Kidney (tissue), 13 donors: ENCODE measurements at regions not wholly inside any gene's neighbourhood (a gene's known extent, or its start where the extent isn't known, plus 50 kb on each side); places are given as distances from the start of the nearest gene placed in this dataset.

Experiments used
- DNase-seq, 5 donors: peaks; one replicate each; pipeline ENCODE4 v3.0.0-alpha.2; 2013 to 2020
- FAIRE-seq: peaks from 2 replicates; lab custom pipeline; 2012; peaks lifted over from hg19 to GRCh38; lab: Jason Lieb, UNC
- H3K27ac ChIP-seq, 2 donors: one replicate each; pipeline ENCODE4 v1.7.0; 2013; ENCODE audit warnings: low read depth in 2 of 2, low read length in 2 of 2, inconsistent platforms in 1 of 2
- H3K27me3 ChIP-seq: one replicate; pipeline ENCODE4 v1.7.1; 2013; ENCODE audit warnings: low read length, inconsistent platforms; ENCODE audit not compliant: control insufficient read depth, insufficient read depth
- H3K36me3 ChIP-seq, 3 donors: one replicate each; pipeline versions ENCODE4 v1.7.0 to v1.7.1; 2013; ENCODE audit warnings: low read length in 3 of 3, control low read depth in 1 of 3, inconsistent platforms in 1 of 3; ENCODE audit not compliant: insufficient read depth in 3 of 3, control insufficient read depth in 2 of 3
- H3K4me1 ChIP-seq, 3 donors: one replicate each; pipeline versions ENCODE4 v1.7.0 to v1.7.1; 2013; ENCODE audit warnings: low read length in 3 of 3, inconsistent platforms in 1 of 3, low read depth in 1 of 3; ENCODE audit not compliant: control insufficient read depth in 2 of 3, insufficient read depth in 2 of 3
- H3K4me3 ChIP-seq, 3 donors: one replicate each; pipeline versions ENCODE4 v1.7.0 to v1.8.1; 2013; ENCODE audit warnings: low read length in 3 of 3, control low read depth in 1 of 3, inconsistent platforms in 1 of 3
- H3K9ac ChIP-seq, 3 donors: one replicate each; pipeline versions ENCODE4 v1.7.0 to v1.7.1; 2013; ENCODE audit warnings: low read length in 3 of 3, control low read depth in 1 of 3, inconsistent platforms in 1 of 3
- H3K9me3 ChIP-seq, 3 donors: one replicate each; pipeline versions ENCODE4 v1.7.0 to v1.7.1; 2013; ENCODE audit warnings: low read length in 3 of 3, control low read depth in 1 of 3, inconsistent platforms in 1 of 3; ENCODE audit not compliant: control insufficient read depth in 2 of 3, insufficient read depth in 1 of 3
- intact Hi-C: fragments of 100-400 bp; cut with DNase I; formaldehyde crosslinking; loops from one replicate; pipeline ENCODE4 v1.11.1; 2022
- TF ChIP-seq, protein P1 (sequence below): IDR thresholded peaks from 3 replicates; pipeline ENCODE4 v1.5.1; 2012; ENCODE audit warnings: mild to moderate bottlenecking, moderate library complexity, borderline replicate concordance; ENCODE audit not compliant: insufficient read depth; ENCODE audit errors: extremely low read depth
- donor health status: control.
- donor health status: control.
- donor health status: control.
- donor health status: control.
- donor health status: control.
- donor health status: DM: yes; HTN: yes; CAD: no.
- donor health status: Normal renal cell carcinoma (clear cell type).

DNA sequence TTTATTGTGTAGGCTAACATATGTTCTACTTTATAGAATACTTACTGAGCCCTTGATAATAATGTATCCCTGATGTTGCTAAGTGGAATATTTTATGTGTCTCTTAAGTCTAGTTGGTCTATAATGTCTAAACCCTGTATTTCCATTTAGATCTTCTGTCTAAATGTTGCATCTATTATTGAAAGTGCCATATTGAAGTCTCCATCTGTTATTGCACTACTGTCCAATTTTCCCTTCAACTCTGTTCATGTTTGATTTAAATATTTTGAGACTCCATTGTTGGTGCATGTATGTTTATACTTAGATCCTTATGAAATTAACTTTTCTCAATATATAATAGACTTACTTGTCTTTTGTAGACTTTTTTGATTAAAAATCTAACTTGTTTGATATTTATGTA is 924.5 kb upstream of the KCND2 start:
- no peaks in the 10 kb centered on the region for H3K9me3 ChIP-seq
- FAIRE-seq (no peak), DNase-seq (no peak)
- H3K27me3 ChIP-seq = no peaks in the 10 kb centered on the region
- H3K4me1 ChIP-seq = no peaks in the 10 kb centered on the region
- H3K27ac ChIP-seq = no peak overlapping the region
- TF ChIP-seq, protein P1, sequence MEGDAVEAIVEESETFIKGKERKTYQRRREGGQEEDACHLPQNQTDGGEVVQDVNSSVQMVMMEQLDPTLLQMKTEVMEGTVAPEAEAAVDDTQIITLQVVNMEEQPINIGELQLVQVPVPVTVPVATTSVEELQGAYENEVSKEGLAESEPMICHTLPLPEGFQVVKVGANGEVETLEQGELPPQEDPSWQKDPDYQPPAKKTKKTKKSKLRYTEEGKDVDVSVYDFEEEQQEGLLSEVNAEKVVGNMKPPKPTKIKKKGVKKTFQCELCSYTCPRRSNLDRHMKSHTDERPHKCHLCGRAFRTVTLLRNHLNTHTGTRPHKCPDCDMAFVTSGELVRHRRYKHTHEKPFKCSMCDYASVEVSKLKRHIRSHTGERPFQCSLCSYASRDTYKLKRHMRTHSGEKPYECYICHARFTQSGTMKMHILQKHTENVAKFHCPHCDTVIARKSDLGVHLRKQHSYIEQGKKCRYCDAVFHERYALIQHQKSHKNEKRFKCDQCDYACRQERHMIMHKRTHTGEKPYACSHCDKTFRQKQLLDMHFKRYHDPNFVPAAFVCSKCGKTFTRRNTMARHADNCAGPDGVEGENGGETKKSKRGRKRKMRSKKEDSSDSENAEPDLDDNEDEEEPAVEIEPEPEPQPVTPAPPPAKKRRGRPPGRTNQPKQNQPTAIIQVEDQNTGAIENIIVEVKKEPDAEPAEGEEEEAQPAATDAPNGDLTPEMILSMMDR = no peak
- H3K4me3 ChIP-seq = no peak overlapping the region
- no peak overlapping the region for H3K9ac ChIP-seq
- intact Hi-C loops = no loop called here
- no peaks in the 10 kb centered on the region for H3K36me3 ChIP-seq

- TF ChIP-seq, protein P1 = no peak
- no peak for DNase-seq
- Histone ChIP-seq H3K9ac (no peak overlapping the region), H3K9me3 (no peaks in the 10 kb centered on the region), H3K27me3 (no peaks in the 10 kb centered on the region), H3K4me1 (no peaks in the 10 kb centered on the region), H3K27ac (no peak overlapping the region), H3K4me3 (no peak overlapping the region), H3K36me3 (no peaks in the 10 kb centered on the region)
- FAIRE-seq = no peak
- intact Hi-C loops = no loop called here
Observed at GRCh38 chr7:119350334-119350733, 922.6 kb upstream of the KCND2 start.

DNA sequence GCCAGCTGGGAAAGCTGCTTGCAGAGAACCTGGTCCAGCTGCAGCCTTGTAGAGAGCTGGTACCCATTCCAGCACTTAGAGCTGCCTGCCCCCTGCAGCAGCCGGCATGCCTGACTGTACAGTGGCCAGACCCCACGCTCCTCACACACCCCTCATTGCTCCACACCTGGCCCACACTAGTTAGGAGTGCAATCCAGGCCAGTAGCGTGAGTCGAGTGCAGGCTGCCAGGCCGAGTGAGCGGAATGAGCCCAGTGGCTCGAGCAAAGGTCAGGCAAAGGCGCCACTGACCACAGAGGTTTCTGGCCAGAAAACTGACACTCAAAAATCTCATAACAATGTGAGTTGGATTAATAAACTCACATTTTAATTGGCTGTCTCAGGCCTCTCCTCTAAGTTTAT is 921.7 kb upstream of the KCND2 start:
- H3K4me1 ChIP-seq = no peaks in the 10 kb centered on the region
- no peak overlapping the region for H3K4me3 ChIP-seq
- no peak for DNase-seq
- no peaks in the 10 kb centered on the region for H3K36me3 ChIP-seq
- TF ChIP-seq, protein P1 = no peak
- H3K27ac ChIP-seq = no peak overlapping the region
- no peak for FAIRE-seq
- no peak overlapping the region for H3K9ac ChIP-seq
- intact Hi-C loops = no loop called here
- no peaks in the 10 kb centered on the region for H3K9me3 ChIP-seq
- H3K27me3 ChIP-seq = no peaks in the 10 kb centered on the region

- DNase-seq (no peak), FAIRE-seq (no peak)
- Histone ChIP-seq H3K4me1 (no peaks in the 10 kb centered on the region), H3K27ac (no peak overlapping the region), H3K9me3 (no peaks in the 10 kb centered on the region), H3K27me3 (no peaks in the 10 kb centered on the region), H3K9ac (no peak overlapping the region), H3K36me3 (no peaks in the 10 kb centered on the region), H3K4me3 (no peak overlapping the region)
- intact Hi-C loops = no loop called here
- TF ChIP-seq, protein P1 = no peak
Observed at GRCh38 chr7:119374436-119374835, 898.5 kb upstream of the KCND2 start.
